HL-60 (cell line): ENCODE measurements at regions not wholly inside any gene's neighbourhood (a gene's known extent, or its start where the extent isn't known, plus 50 kb on each side); places are given as distances from the start of the nearest gene placed in this dataset.

Experiments
- POLR2AphosphoS5 ChIP-seq: IDR thresholded peaks from 2 replicates; pipeline ENCODE4 v1.6.1; 2012; ENCODE audit warnings: low read depth
- TF ChIP-seq, protein P1 (sequence below): IDR thresholded peaks from 2 replicates; pipeline ENCODE4 v1.6.1; 2012; ENCODE audit warnings: low read depth; ENCODE audit not compliant: insufficient replicate concordance
- TF ChIP-seq, protein P2 (sequence below): IDR thresholded peaks from one replicate; pipeline ENCODE4 v1.5.1; 2011; ENCODE audit warnings: low read length, control low read depth, inconsistent platforms; ENCODE audit not compliant: insufficient read depth

DNA sequence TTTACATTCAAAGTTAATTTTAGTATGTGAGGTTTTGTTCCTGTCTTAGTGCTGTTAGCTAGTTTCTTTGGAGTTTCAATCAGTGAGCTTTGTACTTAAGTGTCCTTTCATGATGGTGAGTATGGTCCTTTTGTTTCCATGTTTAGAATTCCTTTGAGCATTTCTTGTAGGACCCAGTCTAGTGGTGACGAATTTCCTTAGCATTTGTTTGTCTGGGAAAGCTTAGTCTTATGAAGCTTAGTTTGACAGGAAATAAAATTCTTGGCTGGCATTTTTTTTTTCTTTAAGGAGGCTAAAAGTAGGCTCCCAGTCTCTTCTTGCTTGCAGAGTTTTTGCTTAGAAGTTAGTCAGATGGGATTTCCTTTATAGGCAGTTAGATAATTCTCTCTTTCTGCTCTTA is 209.2 kb upstream of the SEMA3C start:
- TF ChIP-seq, protein P1, sequence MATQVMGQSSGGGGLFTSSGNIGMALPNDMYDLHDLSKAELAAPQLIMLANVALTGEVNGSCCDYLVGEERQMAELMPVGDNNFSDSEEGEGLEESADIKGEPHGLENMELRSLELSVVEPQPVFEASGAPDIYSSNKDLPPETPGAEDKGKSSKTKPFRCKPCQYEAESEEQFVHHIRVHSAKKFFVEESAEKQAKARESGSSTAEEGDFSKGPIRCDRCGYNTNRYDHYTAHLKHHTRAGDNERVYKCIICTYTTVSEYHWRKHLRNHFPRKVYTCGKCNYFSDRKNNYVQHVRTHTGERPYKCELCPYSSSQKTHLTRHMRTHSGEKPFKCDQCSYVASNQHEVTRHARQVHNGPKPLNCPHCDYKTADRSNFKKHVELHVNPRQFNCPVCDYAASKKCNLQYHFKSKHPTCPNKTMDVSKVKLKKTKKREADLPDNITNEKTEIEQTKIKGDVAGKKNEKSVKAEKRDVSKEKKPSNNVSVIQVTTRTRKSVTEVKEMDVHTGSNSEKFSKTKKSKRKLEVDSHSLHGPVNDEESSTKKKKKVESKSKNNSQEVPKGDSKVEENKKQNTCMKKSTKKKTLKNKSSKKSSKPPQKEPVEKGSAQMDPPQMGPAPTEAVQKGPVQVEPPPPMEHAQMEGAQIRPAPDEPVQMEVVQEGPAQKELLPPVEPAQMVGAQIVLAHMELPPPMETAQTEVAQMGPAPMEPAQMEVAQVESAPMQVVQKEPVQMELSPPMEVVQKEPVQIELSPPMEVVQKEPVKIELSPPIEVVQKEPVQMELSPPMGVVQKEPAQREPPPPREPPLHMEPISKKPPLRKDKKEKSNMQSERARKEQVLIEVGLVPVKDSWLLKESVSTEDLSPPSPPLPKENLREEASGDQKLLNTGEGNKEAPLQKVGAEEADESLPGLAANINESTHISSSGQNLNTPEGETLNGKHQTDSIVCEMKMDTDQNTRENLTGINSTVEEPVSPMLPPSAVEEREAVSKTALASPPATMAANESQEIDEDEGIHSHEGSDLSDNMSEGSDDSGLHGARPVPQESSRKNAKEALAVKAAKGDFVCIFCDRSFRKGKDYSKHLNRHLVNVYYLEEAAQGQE: no peak
- TF ChIP-seq, protein P2, sequence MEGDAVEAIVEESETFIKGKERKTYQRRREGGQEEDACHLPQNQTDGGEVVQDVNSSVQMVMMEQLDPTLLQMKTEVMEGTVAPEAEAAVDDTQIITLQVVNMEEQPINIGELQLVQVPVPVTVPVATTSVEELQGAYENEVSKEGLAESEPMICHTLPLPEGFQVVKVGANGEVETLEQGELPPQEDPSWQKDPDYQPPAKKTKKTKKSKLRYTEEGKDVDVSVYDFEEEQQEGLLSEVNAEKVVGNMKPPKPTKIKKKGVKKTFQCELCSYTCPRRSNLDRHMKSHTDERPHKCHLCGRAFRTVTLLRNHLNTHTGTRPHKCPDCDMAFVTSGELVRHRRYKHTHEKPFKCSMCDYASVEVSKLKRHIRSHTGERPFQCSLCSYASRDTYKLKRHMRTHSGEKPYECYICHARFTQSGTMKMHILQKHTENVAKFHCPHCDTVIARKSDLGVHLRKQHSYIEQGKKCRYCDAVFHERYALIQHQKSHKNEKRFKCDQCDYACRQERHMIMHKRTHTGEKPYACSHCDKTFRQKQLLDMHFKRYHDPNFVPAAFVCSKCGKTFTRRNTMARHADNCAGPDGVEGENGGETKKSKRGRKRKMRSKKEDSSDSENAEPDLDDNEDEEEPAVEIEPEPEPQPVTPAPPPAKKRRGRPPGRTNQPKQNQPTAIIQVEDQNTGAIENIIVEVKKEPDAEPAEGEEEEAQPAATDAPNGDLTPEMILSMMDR: no peak
- no peak for TF ChIP-seq POLR2AphosphoS5
